NCI-H526 treated with DMSO at 0.1 percent for 48 hours (cell line): ENCODE measurements at regions not wholly inside any gene's neighbourhood (a gene's known extent, or its start where the extent isn't known, plus 50 kb on each side); places are given as distances from the start of the nearest gene placed in this dataset.

Source experiments
- DNase-seq: peaks from one replicate; lab custom pipeline; 2025; lab: John Stamatoyannopoulos, UW

DNA sequence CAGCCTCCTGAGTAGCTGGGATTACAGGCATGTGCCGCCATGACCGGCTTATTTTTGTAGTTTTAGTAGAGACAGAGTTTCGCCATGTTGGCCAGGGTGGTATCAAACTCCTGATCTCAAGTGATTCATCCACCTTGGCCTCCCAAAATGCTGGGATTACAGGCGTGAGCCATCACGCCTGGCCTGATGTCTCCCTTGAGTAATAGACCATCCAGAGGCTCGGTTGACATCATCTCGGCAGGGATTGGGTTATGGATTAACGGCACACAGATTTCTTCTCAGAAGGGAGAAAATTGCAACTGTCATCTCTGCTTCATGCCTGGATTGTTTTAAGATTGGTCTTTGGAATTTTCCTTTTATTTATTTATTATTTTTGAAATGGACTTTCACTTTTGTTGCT lies 239.2 kb upstream of the LARGE1 start:
- DNase-seq: no peak

DNA sequence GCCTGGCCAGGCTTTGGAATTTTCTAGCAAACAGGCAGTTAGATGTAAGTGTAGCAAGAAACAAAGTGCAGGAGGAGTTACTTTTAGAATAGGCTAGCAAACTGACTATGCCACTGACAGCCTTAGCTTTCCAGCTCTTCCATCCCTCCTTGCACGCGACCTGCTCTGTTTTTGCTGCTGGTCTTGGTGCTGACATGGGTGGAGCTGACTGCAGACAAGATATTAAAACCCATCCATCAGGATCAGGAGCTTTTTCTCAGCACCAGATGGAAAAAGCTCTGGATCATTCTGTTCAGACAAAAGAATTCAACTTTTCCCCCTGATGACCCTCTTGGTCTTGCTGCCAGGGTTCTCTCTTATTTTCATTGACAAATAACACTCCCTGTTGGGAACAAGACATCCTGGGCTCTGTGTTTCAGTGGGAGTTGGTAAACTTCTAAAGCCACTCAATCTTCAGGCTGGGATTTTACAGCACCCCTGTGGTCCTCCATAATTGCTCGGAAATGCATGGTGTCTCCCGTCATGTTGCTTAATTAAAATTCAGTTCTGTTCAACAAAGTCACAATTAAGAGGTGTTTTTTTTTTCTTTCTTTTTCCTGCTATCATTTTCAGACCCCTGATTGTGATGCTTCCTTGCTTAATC lies 240.0 kb upstream of the LARGE1 start:
- no peak for DNase-seq

DNA sequence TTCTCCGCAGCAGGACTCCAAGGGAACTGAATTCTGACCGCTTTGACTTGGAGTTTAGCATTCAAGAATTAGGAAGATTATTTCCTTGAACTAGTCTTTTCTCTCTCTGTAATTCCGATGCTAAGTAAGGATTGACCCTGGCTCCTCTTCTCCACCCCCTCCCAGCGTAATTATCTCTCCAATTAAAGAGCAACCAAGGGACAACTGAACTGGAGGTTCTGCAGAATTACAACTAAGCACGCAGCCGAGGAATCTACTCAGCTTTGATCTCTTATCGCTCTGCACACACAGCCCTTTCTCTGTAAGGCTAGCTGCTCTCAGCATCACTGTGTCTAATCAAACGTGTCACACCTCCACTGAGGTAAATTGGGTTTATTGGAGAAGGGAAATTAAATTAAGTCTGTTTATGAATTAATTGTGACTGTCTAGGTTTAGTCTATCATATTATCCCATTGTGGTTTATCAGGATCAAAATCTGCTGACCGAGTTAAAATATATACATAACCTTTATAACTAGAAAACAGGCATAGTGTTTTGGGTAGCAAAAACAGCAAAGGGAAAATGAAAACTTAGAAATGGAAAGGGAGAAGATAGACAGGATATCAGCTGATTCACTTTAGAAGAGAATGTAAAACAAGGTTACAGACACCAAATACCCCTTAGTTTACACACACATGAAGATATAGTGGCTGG lies 241.3 kb upstream of the LARGE1 start:
- no peak for DNase-seq

DNA sequence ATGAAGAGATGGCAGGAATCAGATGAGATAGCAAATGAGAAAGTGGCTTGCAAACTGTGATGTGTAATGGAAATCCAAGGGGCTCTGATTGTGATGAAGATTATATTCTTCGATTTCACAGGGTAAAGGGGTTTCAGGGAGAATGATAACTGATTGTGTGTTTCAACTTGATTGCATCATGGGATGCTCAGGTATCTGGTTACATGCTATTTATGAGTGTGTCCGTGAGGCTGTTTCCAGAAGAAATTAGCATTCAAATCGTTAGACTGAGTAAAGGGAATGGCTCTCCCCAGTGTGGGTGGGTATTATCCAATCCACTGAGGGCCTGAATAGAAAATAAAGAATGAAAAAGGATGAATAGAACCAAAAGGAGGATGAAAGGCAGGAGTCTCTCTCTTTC lies 278.7 kb upstream of the LARGE1 start:
- DNase-seq: no peak

DNA sequence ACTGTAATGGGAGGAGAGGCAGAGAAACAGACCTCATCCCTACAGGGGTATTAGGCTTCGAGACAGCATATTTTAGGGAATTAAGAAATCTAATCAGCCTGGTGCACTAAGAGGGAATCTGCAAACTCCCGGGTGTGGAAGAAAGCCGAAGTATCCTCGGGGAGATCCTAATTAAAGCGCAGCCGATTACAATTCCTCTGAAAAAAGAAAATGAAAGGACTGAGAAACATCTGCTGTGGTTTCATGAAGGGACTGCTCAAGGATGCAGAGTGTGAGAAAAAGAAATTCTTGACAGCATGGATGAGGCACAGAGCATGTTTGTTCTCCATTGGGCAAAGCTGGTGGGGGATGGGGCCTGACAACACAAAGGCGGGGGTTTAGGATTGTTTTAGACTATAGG lies 290.0 kb upstream of the LARGE1 start:
- DNase-seq: no peak

DNA sequence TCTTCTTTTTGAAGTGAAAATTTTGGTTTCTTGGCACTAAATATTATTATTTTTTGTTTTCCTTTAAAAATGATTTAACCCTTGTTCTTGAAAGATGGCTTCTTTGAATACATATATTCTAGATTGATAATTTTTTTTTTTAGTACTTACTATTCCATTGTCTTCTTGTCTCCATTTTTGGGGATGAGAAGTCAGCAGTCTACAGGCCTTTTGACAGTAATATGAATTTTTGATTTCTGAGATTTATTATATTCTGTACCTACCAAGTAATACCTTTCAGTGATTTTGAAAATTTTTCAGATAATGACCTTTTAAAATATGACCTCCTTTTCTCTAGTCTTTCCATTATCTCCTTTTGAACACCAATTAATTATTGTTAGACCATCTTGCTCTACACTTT lies 294.1 kb upstream of the LARGE1 start:
- no peak for DNase-seq

DNA sequence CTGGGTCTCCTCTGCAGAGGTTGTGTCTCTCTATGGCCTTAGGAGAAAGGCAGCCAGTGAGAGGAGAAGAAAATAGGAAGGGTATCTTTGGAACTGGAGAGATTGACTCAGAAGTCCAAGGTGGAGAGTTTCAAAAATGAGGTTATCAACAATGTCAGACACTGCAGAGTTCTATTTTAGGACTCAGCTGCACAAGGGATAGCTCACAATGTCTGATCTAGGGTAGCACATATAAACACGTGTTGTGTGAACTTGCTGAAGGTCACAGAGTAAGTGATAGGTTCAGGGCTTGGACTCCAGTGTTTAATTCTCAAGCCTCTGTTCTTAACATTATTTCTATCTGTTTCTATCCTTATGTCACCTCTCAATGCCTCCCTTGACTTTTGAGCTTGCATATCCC lies 305.0 kb upstream of the LARGE1 start:
- DNase-seq: no peak

DNA sequence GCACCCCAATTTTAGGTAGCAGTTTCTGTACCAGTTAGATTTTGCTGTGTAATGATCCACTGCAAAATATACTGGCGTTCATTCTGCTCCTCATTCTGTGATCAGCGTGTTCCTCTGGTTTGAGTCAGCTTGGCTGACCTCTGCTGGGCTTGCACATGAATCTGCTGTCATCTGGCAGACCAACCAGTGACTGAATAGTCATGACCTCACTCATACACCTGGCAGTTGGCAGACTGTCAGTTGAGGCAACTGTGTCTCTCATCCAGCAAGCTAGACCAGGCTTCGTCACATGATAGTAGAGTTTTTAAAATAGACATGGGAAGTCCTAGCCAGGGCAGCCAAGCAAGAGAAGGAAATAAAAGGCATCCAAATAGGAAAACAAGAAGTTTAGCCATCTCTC lies 316.3 kb upstream of the LARGE1 start:
- DNase-seq: no peak

DNA sequence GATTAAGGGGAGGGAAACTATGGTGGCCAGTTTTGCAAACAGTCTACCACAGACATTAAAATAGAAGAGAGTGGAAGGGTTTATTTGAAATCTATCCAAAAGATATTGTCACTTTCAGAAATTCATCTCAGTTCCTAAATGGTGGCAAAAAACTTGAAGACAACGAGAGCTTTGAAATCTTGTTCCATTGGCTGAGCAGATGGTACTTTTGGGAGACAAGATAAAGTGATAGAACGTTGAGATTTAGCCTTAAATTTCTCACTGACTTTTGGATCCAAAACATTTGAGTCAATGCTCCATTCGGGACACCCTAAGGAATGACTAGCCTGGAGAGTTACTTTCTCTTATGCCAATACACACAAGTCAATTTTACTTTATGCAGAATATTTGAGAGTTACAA lies 319.1 kb upstream of the LARGE1 start:
- DNase-seq: no peak

DNA sequence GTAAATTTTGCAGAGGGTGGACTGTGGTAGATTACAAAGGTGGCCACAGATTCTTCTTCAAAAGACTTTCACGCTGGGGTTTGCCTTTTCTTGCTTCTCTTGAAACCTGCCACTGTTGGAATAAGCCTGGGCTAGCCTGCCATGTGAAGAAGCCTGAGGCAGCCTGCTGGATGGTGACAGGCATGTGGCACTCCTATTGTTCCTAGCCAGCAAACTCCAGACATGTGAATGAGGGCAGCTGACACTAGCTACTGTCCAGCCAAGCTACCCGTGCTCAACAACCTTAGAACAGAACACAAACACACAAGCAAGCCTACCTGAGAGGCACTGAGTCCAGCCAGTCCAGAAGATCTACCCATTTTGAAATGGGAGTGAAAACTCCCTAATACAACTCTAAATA lies 322.7 kb upstream of the LARGE1 start:
- no peak for DNase-seq

DNA sequence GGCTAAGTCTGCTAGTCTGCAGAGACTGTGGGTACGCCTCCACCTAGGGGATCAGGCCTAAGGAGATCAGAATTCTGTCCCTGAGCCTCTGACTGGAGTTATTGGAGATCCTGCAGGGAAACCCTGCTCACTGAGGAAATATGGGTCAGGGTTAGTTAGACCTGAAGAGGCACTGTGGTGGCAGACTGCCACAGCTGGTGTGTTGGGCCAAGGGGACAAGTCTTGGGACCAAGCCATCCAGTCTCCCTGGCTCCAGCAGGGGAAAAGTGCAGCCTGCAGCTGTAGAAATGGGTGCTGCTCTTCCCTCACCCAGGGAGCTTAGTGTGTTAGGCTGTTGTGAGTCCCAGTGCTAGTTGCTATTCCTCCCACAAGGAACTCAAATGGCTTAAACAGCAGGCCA lies 334.8 kb upstream of the LARGE1 start:
- no peak for DNase-seq

DNA sequence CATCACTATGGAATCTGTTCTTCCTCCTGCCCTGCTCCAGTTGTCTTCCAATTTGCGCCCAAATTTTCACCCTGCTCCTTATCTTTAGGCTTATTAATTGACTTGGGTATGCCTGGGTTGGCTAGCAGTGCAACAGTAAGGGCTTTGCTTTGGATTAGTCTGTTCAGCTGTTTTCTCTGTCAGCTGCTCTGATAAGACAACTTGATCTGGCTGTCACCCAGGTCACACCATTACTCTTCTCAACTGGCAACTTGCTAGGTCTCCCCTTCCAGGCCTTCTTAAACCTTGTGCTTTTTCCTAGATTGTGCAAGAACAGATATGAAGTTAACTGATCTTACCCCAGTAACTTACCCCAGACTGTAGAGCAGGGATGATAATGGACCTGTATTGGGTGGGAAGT lies 357.8 kb upstream of the LARGE1 start:
- no peak for DNase-seq

DNA sequence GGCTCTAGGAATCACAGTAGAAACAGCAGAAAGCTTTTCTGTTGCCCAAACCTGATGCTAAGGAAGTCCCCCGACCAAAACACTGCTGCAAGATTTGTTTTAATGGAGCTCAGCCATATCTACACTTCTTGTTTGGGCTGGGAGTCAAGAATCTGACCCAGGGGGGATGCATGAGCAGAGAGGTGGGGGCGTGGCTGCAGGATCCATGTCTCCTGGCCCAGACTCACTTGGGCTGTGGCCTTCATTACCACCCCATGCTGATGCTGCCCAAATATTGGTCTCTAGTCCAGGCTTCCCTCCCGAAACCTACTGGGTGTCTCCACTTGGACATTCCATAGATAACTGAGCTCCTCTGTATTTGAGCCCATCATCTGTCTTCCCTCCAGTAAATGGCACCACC lies 361.5 kb upstream of the LARGE1 start:
- DNase-seq: no peak

DNA sequence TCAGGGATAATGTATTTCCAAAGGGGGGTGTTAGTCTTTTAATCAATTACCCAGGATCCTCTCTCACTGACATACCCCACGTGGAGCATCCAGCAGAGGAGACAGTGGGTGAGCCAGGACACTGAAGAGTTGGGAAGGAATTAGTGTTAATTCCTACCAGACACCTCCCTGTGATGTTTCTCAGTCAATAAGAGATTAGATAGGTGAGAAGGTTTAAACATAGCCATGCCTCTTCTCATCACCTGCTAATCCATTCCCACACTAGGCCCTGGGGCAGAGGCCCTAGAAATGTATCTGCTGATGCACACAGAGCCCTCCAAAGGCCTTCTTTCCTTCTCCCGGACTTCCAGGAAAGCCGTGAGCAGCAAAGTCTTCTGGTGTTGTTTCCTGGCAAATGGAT lies 363.6 kb upstream of the LARGE1 start:
- no peak for DNase-seq

DNA sequence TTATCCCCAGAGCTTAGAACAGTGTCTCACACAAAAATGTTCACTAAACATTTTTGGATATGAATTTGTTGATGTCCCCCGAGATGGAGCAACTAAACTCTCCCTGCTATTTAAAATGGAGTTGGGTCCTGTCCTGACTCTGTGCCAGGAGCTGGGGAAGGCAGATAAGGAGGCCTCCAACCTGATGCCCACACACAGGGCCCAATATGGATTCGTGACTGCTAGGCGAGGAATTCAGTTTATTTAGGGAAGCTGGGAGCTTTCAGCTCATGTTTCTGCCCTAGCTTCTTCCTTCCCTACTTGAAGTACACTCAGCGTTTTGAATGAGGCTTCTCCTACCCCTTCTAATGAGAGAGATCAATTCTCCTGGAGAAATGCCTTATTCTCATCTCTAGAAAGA lies 373.0 kb upstream of the LARGE1 start:
- DNase-seq: no peak

DNA sequence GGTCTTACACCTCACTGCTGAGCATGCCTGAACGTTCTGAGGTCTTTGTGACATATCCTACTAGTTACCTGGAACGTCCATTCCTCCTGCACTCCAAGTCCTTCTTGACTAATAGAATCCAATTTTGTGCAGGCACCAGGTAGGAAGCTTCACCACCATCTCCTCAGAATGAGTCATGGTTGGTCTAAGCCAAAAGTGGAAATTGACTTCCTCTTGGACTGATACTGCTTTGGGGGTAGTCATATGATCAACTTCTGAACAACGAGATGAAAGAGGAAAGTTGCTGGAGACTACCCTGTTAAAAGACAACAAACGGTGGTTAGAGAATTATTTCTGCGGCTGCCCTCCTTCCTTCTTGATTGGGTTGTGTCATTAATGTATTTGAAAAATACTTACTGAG lies 374.2 kb upstream of the LARGE1 start:
- no peak for DNase-seq

DNA sequence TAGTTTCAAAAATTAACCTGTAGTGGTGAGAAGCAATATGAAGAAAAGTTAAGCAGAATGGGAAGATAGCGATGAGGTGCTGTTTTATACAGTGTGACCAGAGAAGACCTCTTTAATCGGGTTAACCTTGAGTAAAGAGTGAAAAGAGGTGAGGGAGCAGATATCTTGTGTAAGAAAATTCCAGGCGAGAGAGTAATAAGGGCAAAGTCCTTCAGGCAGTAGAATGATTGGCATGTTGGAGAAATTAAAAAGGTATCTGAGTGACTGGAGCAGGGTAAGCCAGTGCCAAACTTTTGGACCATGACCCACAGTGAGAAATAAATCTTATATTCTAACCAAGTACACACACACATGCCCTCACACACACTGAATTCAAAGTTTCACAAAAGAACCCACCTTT lies 374.7 kb upstream of the LARGE1 start:
- no peak for DNase-seq

DNA sequence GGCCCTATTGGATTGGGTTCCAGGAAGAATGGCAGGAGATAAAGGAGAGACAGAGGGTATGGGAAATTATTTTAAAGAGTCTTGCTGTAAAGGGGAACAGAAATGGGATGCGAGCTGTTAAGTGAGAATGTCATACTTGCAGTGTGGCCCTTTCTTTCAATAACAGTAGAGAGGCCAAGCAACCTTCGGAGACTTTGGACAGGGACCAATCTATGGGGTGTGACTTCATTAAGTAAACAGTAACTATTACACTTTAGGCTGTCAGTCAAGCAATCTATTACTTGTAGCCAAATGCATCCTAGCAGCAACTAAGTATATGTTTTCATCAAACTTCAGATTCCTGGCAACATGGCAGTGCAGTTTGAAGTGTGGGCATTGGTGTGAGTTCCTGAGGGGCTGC lies 376.2 kb upstream of the LARGE1 start:
- DNase-seq: no peak

DNA sequence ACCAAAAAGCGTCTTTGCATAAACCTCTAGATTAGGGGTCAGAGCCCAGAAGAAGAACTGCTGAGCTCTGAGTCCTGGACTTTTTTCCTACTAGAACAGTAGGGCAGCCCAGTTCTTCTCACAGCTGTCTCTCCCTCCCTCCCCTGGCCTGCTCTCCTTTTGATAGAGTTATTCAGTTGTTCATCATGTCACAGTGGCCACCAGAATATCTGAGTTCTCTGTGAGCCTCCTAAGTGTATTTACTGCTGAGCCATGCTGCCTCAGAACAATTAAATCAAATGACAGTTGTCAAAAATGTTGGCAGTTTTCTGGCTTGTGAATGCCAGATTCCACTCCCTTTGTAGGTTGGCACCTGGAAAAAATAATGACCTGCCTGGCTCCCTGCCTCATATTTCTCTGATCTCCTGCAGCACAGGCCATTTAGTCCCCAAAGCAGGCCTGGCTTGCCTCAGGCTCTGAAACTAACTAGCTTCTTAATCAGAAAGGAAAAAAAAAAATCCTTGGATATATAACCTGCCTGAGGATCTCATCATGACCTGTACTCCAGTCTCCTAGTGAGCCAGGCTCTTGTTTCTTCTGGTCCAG lies 377.4 kb upstream of the LARGE1 start:
- DNase-seq: no peak

DNA sequence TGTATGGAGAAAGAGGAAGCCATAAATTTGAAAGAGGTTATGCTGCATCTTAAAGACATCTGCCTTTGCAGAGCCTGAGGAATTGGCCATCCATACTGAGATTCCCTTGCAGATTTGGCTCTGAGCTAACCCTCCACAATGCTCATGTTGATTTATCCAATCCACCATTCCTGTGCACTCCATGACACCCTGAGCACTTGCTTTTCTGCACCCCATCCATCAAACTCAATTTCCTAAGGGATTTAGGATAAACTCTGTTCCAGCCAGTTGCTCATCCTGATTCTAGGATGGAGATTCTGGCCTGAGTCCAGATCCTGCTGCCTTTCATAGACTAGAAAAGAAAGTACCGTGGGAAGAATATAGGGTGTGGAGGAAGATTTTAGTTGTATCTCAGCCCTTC lies 379.2 kb upstream of the LARGE1 start:
- DNase-seq: no peak

DNA sequence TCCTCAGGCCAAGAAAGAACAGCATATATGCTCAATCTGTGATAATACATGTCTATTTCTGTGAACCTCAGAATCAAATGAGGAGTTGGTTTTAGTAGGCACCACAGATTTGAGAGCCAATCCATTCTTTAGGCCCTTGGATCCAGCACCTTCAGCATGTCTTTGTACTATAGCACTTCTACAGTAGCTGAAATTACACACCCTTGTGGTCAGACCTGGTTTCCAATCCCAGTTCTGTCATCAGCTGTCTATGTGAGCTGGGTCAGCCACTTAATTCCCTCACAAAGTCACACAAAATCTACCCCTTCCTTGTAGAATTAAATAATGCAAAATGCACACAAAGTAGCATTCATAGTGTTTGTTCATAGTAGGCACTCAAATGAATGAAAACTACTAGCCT lies 381.3 kb upstream of the LARGE1 start:
- DNase-seq: no peak

DNA sequence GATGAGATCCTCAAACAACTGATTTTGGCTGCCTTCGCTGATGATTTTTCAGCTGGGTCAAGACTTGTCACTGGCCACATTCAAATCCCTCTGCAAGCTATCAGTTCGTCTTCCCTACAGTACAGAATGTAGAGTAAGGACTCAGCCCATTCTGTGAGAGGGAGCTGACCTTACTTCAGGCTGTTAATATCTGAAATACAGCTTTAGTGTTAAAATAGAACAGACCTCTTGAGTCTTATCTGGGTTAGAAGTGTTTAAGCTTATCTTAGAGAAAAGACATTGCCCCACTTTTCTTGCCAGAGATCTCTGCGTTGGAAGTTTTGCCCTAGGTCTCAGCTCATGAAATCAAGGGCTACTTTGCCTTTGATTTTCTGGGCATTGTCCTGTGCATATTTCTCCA lies 383.4 kb upstream of the LARGE1 start:
- no peak for DNase-seq

DNA sequence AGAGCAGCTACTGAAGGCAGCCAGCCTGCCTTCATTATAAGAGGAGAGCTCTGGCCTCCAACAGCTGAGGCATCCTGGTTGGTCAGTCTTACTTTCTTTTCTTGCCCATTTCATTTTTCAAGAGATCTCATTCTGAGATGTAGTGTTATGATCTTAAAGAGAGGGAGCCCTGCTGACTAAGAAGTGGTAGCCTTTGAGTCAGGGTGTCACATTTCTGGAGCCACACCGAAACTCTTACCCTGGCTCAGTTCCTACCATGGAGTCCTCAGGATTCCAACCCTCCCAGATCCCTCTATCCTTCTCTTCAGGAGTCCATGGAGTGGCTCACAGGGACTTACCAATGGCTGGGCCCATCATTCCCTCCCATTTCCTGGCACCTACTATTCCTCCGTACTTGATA lies 386.1 kb upstream of the LARGE1 start:
- DNase-seq: no peak

DNA sequence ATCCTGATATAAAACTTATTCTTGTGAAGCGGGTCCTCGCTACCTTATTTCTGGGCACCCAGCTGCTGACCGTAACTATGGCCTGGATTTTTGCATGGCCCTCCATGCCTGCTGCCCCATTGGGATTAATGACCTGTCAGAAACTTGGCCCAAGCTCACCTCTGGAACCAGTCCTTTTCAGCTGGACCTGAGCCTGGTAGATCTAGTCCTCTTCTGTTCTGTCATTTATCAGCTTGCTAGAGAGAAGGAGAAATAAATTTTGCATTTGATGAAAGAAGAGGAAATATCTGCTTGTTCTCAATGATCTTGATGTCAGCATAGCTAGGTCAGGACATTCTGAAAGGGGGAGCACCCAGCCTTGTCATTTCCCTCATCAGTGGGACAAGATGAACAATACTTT lies 387.8 kb upstream of the LARGE1 start:
- no peak for DNase-seq
